Central memory CD8-positive, alpha-beta T cell (primary cell): ENCODE measurements at regions not wholly inside any gene's neighbourhood (a gene's known extent, or its start where the extent isn't known, plus 50 kb on each side); places are given as distances from the start of the nearest gene placed in this dataset.
"Not testable (repeated sequence)": the region's sequence is repeated elsewhere in the genome, so short reads cannot be mapped to it uniquely, and the experiment has no call there.

Experiments
- ATAC-seq: fragments of 150-1000 bp; cut with Tn5 transposase; replicated peaks from 2 replicates; pipeline ENCODE4 v1.10.0; 2022; ENCODE audit warnings: mild to moderate bottlenecking, moderate FRiP score, moderate number of reproducible peaks; ENCODE audit not compliant: poor library complexity, severe bottlenecking; ENCODE audit errors: extremely low read depth
- DNase-seq, 2 donors: peaks; one replicate each; pipeline ENCODE4 v3.0.0; 2021; ENCODE audit warnings: low spot score in 2 of 2
- H3K27ac Mint-ChIP-seq: one replicate; pipeline ENCODE4 v1.8.0; 2022; ENCODE audit warnings: low read depth, mild to moderate bottlenecking, moderate library complexity, mixed read lengths
- H3K27me3 Mint-ChIP-seq: one replicate; pipeline ENCODE4 v1.8.0; 2022; ENCODE audit warnings: mixed read lengths
- H3K36me3 Mint-ChIP-seq: one replicate; pipeline ENCODE4 v1.8.0; 2022; ENCODE audit warnings: mild to moderate bottlenecking, moderate library complexity, mixed read lengths; ENCODE audit not compliant: insufficient read depth
- H3K4me1 Mint-ChIP-seq: one replicate; pipeline ENCODE4 v1.8.0; 2022; ENCODE audit warnings: mixed read lengths
- H3K4me3 Mint-ChIP-seq: one replicate; pipeline ENCODE4 v1.8.0; 2022; ENCODE audit warnings: mild to moderate bottlenecking, moderate library complexity, mixed read lengths
- H3K9me3 Mint-ChIP-seq: one replicate; pipeline ENCODE4 v1.8.0; 2022; ENCODE audit warnings: mixed read lengths

DNA sequence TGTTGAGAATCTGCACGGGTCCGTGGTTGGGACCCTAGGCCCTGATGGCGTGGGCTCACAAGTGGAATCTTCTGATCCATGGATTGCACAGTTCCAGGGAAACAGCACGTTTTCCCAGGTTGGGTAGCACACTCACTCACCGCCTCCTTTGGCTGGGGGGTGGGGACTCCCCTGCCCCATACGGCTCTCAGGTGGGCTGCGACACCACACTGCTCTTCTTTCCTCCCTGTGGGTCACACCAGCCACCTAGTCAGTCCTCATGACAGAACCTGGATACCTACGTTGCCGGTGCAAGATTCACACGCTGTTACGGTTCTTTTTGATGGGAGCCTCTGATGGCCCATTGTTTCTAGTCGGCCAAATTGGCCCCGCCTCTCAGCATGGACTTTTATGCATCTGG lies 312.0 kb downstream of the MMUT start:
- no peak overlapping the region for H3K27ac Mint-ChIP-seq
- ATAC-seq: no peak
- no peak overlapping the region for H3K4me3 Mint-ChIP-seq
- no peaks in the 10 kb centered on the region for H3K4me1 Mint-ChIP-seq
- DNase-seq: no peak
- H3K27me3 Mint-ChIP-seq: no peaks in the 10 kb centered on the region
- H3K9me3 Mint-ChIP-seq: peaks cover 23% of the 10 kb centered on the region
- H3K36me3 Mint-ChIP-seq: peaks cover 1% of the 10 kb centered on the region

DNA sequence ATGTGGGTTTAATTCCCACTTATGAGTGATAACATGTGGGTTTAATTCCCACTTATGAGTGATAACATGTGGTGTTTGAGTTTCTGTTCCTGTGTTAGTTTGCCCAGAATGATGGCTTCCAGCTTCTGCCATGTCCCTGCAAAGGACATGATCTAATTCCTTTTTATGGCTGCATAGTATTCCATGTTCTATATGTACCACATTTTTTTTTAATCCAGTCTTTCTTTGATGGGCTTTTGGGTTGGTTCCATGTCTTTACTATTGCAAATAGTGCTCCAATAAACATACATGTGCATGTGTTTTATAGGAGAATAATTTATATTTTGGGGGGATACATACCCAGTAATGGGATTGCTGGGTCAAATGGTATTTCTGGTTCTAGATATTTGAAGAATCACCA lies 317.8 kb downstream of the MMUT start:
- Mint-ChIP-seq H3K27me3 (no peaks in the 10 kb centered on the region), H3K4me3 (no peak overlapping the region), H3K27ac (no peak overlapping the region), H3K9me3 (peaks cover 23% of the 10 kb centered on the region), H3K4me1 (no peaks in the 10 kb centered on the region), H3K36me3 (no peaks in the 10 kb centered on the region)
- no peak for ATAC-seq
- DNase-seq: no peak

DNA sequence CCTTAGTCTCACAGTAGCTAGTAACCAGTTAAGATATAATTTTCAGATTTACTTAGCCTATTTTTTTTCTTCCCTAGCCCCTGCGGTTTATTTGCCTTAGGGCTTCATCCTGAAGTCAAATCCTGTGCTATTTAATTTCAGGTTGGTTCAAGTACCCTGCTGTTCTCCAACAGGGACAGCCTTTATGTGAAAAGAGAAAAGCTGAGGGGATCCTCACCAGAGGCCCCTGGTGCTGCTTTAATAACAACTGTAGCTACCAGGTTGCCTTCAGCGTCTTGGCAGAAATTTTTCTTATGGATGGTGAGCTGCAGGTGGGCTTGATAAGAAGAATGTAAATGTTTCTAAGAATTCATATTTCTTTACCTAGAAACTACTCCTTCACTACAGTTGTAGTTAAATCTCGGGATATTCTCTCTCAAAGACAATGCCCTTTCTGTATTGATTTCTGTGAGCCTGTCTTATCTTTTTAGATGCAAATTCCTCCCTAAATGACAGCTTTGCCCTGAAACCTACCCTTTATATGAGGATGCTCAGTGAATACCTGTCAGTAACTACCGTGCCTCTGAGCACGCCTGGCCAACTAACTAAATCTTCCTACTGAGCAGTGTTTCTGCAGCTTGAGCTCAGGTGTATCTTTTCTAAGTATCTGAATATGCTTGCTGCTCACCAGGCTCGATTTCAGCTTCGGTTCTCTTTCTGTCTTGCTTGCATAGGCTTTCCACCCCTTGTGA lies 320.5 kb downstream of the MMUT start:
- Mint-ChIP-seq H3K27me3 (no peaks in the 10 kb centered on the region), H3K27ac (no peak overlapping the region), H3K4me3 (no peak overlapping the region), H3K36me3 (no peaks in the 10 kb centered on the region), H3K4me1 (no peaks in the 10 kb centered on the region), H3K9me3 (peaks cover 6% of the 10 kb centered on the region)
- DNase-seq (no peak), ATAC-seq (no peak)

DNA sequence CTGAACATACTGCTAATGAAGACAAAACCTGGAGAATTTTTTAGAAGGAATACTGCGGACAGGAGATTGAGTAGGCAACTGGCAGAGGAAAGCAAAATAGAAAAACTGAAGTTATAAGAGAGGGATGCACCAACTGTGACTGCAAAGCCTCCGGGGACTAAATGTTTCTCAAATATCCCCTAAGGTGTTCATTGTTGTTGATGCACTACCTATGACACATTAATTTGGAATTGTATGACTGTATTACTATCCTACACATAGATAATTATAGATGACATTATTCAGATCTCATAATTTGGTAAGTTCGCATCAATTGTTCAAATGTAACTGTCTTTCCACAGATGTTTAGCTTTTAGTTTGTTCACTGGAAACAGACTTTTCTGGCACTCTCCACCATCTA lies 341.1 kb downstream of the MMUT start:
- H3K36me3 Mint-ChIP-seq: peaks cover 1% of the 10 kb centered on the region
- ATAC-seq (no peak), DNase-seq (no peak)
- peaks cover 11% of the 10 kb centered on the region for H3K9me3 Mint-ChIP-seq
- no peak overlapping the region for H3K4me3 Mint-ChIP-seq
- no peak overlapping the region for H3K27ac Mint-ChIP-seq
- H3K4me1 Mint-ChIP-seq: no peaks in the 10 kb centered on the region
- no peaks in the 10 kb centered on the region for H3K27me3 Mint-ChIP-seq

DNA sequence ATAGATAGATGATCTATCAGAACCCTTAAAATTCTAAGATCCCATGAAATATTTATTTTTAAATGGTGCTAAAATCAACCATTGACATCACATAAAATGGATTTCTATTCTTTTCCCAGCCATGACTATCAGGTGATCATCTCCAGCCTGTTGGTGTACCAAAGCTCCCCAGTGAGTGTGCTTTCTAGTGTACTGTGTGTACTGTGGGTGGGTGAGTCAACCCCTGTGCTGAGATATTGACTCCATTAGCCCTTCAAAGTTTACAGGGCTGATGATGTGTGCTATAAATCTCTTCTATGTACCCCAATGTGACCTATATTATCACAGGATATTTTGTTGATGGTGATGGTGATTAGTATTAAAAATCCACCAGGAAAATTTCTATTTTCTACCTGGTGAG lies 344.6 kb downstream of the MMUT start:
- DNase-seq: no peak

DNA sequence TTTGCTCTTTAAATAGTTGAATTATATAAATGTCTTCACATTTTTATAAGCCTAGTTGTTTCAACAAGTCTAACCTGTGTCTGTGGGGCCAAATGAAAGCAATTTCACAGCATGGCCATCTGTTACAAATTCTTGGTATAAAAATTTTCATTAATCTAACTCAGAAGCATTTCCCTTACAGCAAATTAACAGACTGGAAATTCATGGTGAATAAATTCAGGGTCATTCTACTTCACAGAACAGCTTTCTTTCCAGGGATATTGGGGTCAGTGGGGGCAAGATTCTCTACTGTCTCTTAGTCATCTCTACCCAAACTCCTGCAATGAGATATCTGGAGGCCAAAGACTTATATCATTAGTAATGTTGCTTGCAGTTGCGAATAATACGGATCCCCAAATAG lies 352.1 kb downstream of the MMUT start:
- H3K27me3 Mint-ChIP-seq: no peaks in the 10 kb centered on the region
- H3K9me3 Mint-ChIP-seq: peaks cover 32% of the 10 kb centered on the region
- DNase-seq (no peak), ATAC-seq (no peak)
- no peak overlapping the region for H3K27ac Mint-ChIP-seq
- H3K36me3 Mint-ChIP-seq: peaks cover under 1% of the 10 kb centered on the region
- H3K4me3 Mint-ChIP-seq: no peak overlapping the region
- no peaks in the 10 kb centered on the region for H3K4me1 Mint-ChIP-seq

More for the DNA sequence above, 344.6 kb downstream of the MMUT start:
- no peaks in the 10 kb centered on the region for H3K27me3 Mint-ChIP-seq
- H3K9me3 Mint-ChIP-seq: peaks cover 20% of the 10 kb centered on the region
- H3K27ac Mint-ChIP-seq: no peak overlapping the region
- H3K36me3 Mint-ChIP-seq: peaks cover 3% of the 10 kb centered on the region
- no peak overlapping the region for H3K4me3 Mint-ChIP-seq
- H3K4me1 Mint-ChIP-seq: no peaks in the 10 kb centered on the region
- no peak for ATAC-seq

DNA sequence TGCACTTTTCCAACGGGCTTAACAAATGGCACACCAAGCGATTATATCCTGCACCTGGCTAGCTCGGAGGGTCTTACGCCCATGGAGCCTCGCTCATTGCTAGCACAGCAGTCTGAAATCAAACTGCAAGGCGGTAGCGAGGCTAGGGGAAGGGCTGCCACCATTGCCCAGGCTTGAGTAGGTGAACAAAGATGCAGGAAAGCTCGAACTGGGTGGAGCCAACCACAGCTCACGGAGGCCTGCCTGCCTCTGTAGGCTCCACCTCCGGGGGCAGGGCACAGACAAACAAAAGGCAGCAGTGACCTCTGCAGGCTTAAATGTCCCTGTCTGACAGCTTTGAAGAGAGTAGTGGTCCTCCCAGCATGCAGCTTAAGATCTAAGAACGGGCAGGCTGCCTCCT lies 365.4 kb downstream of the MMUT start:
- H3K27ac Mint-ChIP-seq, ATAC-seq, H3K4me3 Mint-ChIP-seq, H3K9me3 Mint-ChIP-seq, H3K27me3 Mint-ChIP-seq, H3K4me1 Mint-ChIP-seq, H3K36me3 Mint-ChIP-seq, DNase-seq: not testable (repeated sequence)

DNA sequence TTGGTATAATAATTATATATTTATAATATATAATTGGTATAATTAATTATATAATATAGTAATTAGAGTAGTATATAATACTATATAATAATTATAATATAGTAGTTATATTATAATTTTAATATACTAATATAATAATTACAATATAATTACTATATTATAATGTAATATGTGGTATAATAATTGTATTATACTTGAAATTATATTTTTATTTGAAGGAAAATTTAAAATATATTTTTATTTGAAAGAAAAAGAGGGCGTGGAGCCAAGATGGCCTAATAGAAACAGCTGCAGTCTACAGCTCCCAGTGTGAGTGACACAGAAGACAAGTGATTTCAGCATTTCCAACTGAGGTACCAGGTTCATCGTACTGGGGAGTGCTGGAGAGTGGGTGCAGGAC lies 365.9 kb downstream of the MMUT start:
- no peak for ATAC-seq
- H3K27me3 Mint-ChIP-seq: no peaks in the 10 kb centered on the region

DNA sequence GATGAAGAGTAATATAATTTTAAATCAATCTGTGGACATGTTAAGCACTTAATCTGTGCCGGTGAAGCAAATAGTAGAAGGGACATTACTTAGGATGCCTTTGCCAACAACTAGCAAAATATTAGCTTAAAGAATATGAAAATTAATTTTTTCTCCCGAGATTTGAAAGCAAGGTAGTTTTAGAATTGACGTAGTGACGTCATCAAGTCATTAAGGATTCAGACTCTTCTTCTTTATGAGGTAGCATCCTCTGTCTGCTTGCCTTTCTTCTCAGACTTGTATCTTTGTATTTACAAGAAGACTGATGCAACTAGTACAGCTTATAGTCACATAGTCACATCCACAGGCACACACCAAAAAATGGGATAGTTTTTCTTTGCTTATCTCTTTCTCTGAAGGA lies 374.4 kb downstream of the MMUT start:
- Mint-ChIP-seq H3K9me3 (peaks cover 25% of the 10 kb centered on the region), H3K36me3 (no peaks in the 10 kb centered on the region), H3K27ac (no peak overlapping the region), H3K27me3 (no peaks in the 10 kb centered on the region), H3K4me1 (no peaks in the 10 kb centered on the region), H3K4me3 (no peak overlapping the region)
- ATAC-seq: no peak
- no peak for DNase-seq

More for the DNA sequence above, 365.9 kb downstream of the MMUT start:
- peaks cover 5% of the 10 kb centered on the region for H3K9me3 Mint-ChIP-seq
- H3K27ac Mint-ChIP-seq: no peak overlapping the region
- no peak overlapping the region for H3K4me3 Mint-ChIP-seq
- DNase-seq: no peak
- H3K36me3 Mint-ChIP-seq: no peaks in the 10 kb centered on the region
- no peaks in the 10 kb centered on the region for H3K4me1 Mint-ChIP-seq

DNA sequence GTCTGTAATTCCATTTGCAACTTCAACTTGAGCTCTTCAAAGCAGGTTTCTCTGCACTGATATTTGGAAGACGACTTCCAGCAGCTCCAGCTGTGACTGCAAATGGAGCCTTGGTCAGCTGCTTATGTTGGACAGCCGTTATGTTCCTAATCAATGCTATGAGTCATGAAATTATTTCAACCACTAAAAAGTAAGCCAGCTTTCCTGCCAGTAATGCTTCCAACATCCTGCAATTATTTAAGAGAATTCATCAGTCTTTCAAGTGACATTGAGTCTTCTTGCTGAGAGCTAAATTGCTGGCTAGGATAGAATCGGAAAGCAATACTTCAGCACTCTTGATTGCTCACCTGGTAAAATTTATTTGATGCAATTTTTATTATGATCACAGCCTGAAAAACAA lies 375.7 kb downstream of the MMUT start:
- H3K4me3 Mint-ChIP-seq: no peak overlapping the region
- H3K4me1 Mint-ChIP-seq: no peaks in the 10 kb centered on the region
- ATAC-seq (no peak), DNase-seq (no peak)
- H3K36me3 Mint-ChIP-seq: no peaks in the 10 kb centered on the region
- H3K27ac Mint-ChIP-seq: no peak overlapping the region
- peaks cover 25% of the 10 kb centered on the region for H3K9me3 Mint-ChIP-seq
- H3K27me3 Mint-ChIP-seq: no peaks in the 10 kb centered on the region

DNA sequence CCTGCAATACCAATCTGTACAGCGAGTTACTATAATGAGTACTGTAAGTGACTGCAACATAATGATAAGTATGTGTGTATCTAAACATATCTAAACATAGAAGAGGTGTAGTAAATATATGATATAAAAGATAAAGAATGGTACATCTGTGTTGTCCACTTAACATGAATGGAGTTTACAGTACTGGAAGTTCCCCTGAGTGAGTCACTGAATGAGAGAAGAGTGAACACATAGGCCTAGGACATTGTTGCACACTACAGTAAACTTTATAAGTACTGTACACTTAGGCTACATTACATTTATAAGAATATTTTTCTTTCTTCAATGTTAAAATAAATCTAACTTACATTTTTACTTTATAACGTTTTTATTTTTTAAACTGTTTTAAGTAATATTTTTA lies 380.4 kb downstream of the MMUT start:
- Mint-ChIP-seq H3K27ac (no peak overlapping the region), H3K36me3 (no peaks in the 10 kb centered on the region), H3K4me3 (no peak overlapping the region), H3K4me1 (no peaks in the 10 kb centered on the region), H3K9me3 (peaks cover 20% of the 10 kb centered on the region), H3K27me3 (no peaks in the 10 kb centered on the region)
- ATAC-seq: no peak
- no peak for DNase-seq

DNA sequence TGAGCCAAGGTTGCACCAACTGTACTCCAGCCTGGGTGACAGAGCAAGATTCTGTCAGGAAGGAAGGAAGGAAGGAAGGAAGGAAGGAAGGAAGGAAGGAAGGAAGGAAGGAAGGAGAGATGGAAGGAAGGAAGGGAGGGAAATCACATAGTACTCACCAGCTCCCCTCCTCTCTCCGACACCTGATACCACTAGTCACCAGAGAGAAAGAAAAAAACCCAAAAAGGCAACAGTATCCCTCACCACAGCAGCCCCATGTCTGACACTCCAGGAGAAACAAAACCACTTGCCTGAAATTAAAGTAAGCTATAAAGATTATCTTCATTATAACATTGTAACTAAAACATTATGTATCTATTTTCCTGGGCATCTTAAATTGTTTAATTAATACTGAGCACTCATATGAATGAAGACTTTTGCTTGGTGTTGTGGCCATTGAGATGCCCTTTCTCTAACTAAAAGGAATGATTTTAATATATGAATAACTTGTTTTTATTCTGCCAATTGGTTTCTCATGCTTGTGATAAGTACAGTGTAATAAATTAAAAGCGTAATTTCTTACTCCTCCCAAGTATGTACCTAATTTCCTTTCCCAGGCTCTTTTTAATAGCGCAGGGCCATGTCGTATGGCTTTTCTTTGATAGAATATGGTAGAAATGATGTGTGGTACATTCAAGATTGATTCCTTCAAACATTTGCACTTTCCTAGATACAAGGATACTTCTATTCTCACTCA lies 390.0 kb downstream of the MMUT start:
- Mint-ChIP-seq H3K27ac (no peak overlapping the region), H3K27me3 (no peaks in the 10 kb centered on the region), H3K4me1 (no peaks in the 10 kb centered on the region), H3K36me3 (no peaks in the 10 kb centered on the region), H3K4me3 (no peak overlapping the region), H3K9me3 (peaks cover 17% of the 10 kb centered on the region)
- DNase-seq: no peak
- ATAC-seq: no peak

DNA sequence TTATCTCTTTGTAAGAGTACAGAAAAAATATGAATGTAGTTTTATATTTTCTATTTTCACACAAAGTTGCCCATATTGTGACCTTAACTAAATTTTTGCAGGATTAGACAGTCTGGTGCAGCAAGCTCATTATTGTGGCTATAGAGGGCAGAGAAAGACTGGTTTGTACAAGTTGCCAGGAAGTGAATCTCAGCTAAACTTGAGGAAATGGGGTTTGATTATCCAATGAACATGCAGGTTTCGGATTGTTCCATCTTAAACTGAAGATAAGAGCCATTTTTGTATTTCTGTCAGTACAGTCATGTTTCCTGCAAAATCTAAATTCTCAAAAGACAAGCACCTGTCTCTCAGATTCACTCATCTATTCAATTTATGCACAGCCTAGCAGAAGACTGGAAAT lies 390.9 kb downstream of the MMUT start:
- no peaks in the 10 kb centered on the region for H3K4me1 Mint-ChIP-seq
- DNase-seq: no peak
- no peaks in the 10 kb centered on the region for H3K36me3 Mint-ChIP-seq

More for the DNA sequence above, 390.9 kb downstream of the MMUT start:
- H3K9me3 Mint-ChIP-seq: peaks cover 17% of the 10 kb centered on the region
- no peak overlapping the region for H3K27ac Mint-ChIP-seq
- no peak overlapping the region for H3K4me3 Mint-ChIP-seq
- ATAC-seq: no peak
- no peaks in the 10 kb centered on the region for H3K27me3 Mint-ChIP-seq
